PFSK-1 (cell line): ENCODE measurements at regions not wholly inside any gene's neighbourhood (a gene's known extent, or its start where the extent isn't known, plus 50 kb on each side); places are given as distances from the start of the nearest gene placed in this dataset.

ENCODE experiments used
- FOXP2 ChIP-seq: optimal IDR thresholded peaks from 2 replicates; pipeline ENCODE3; 2011; ENCODE audit warnings: borderline replicate concordance, control low read depth, inconsistent platforms; ENCODE audit not compliant: insufficient read depth; ENCODE audit errors: extremely low read length, extremely low read depth
- POLR2AphosphoS5 ChIP-seq: IDR thresholded peaks from 2 replicates; pipeline ENCODE4 v1.6.1; 2012; ENCODE audit warnings: low read depth, mild to moderate bottlenecking, control low read depth, low read length, moderate library complexity
- SIN3A ChIP-seq: IDR thresholded peaks from 2 replicates; pipeline ENCODE4 v1.6.1; 2012; ENCODE audit warnings: mild to moderate bottlenecking, low read length, moderate library complexity, borderline replicate concordance; ENCODE audit not compliant: insufficient read depth
- TAF1 ChIP-seq: IDR thresholded peaks from 2 replicates; pipeline ENCODE4 v1.6.1; 2012; ENCODE audit warnings: low read length, control low read depth, borderline replicate concordance; ENCODE audit not compliant: insufficient read depth
- TF ChIP-seq, protein P1 (sequence below), 2 experiments: IDR thresholded peaks; 2 replicates each; pipeline versions ENCODE4 v1.6.1 to v1.8.0; 2011 to 2012; ENCODE audit warnings: low read depth in 2 of 2, low read length in 2 of 2, control low read depth in 1 of 2, inconsistent platforms in 1 of 2, mild to moderate bottlenecking in 1 of 2, moderate library complexity in 1 of 2; ENCODE audit not compliant: insufficient read depth in 1 of 2

GRCh38 chr10:62665771-62666170 lies 138.7 kb upstream of the ADO start:
- TF ChIP-seq TAF1: no peak
- TF ChIP-seq FOXP2: no peak
- TF ChIP-seq SIN3A: no peak
- TF ChIP-seq, protein P1, sequence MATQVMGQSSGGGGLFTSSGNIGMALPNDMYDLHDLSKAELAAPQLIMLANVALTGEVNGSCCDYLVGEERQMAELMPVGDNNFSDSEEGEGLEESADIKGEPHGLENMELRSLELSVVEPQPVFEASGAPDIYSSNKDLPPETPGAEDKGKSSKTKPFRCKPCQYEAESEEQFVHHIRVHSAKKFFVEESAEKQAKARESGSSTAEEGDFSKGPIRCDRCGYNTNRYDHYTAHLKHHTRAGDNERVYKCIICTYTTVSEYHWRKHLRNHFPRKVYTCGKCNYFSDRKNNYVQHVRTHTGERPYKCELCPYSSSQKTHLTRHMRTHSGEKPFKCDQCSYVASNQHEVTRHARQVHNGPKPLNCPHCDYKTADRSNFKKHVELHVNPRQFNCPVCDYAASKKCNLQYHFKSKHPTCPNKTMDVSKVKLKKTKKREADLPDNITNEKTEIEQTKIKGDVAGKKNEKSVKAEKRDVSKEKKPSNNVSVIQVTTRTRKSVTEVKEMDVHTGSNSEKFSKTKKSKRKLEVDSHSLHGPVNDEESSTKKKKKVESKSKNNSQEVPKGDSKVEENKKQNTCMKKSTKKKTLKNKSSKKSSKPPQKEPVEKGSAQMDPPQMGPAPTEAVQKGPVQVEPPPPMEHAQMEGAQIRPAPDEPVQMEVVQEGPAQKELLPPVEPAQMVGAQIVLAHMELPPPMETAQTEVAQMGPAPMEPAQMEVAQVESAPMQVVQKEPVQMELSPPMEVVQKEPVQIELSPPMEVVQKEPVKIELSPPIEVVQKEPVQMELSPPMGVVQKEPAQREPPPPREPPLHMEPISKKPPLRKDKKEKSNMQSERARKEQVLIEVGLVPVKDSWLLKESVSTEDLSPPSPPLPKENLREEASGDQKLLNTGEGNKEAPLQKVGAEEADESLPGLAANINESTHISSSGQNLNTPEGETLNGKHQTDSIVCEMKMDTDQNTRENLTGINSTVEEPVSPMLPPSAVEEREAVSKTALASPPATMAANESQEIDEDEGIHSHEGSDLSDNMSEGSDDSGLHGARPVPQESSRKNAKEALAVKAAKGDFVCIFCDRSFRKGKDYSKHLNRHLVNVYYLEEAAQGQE (IDR thresholded peaks at IDR 0.05; ENCODE audit: insufficient read depth in 1 of 2, low read depth in 2 of 2, low read length in 2 of 2): no peak
- TF ChIP-seq POLR2AphosphoS5: no peak

DNA sequence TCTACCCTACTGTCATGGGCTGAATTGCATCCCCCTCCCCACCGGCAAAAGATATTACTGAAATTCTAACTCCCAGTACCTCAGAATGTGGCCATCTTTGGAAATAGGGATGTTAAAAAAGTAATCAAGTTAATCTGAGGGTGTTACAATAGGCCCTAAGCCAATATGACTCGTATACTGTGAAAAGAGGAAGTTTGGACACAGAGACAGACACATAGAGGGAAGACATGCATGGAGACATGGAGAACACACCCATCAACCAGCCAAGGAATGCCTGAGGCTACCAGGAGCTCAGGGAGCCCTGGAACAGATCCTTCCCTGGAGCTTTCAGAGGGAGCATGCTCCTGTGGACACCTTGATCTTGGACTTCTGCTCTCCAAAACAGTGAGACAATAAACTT lies 138.2 kb upstream of the ADO start:
- no peak for TF ChIP-seq TAF1

DNA sequence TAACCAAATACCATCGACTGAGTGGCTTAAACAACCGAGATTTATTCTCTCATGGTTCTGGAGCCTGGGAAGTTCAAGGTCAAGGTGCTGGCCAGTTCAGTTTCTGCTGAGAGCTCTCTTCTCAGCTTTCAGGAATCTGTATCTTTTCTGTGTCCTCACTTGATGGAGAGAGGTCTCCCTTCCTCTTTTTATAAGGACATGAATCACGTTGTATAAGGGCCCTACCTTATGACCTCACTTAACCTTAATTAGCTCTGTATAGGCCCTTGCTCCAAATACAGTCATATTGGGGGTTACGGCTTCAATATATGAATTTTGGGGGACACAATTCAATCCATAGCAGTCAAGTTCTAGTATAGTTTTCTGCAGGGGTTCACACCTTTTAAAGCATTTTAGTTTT lies 135.2 kb upstream of the ADO start:
- TF ChIP-seq, protein P1 (IDR thresholded peaks at IDR 0.05; ENCODE audit: insufficient read depth in 1 of 2, low read depth in 2 of 2, low read length in 2 of 2): no peak
- no peak for TF ChIP-seq SIN3A
- TF ChIP-seq POLR2AphosphoS5: no peak
- TF ChIP-seq TAF1: no peak
- no peak for TF ChIP-seq FOXP2

DNA sequence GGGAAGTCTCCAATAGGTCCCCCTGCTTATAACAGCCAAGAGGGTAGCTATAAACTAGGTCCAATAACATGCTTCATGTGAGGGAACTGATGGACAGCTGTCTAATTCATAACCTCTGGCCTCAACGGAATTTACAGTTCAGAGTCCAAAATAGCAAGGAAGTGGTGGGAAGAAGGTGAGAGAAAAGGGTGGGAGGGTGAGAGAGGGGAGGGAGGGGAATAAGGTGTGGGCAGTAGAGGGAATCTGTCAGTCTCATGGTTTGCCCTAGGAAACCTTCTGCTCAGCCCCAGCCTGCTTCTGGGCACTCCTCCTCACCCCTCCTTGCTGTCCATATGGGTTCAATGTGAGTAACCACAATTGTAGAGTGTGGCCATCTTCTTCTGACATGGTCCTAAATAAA lies 133.4 kb upstream of the ADO start:
- TF ChIP-seq SIN3A (no peak), TAF1 (no peak), FOXP2 (no peak), POLR2AphosphoS5 (no peak)
- TF ChIP-seq, protein P1 (IDR thresholded peaks at IDR 0.05; ENCODE audit: insufficient read depth in 1 of 2, low read depth in 2 of 2, low read length in 2 of 2): no peak

DNA sequence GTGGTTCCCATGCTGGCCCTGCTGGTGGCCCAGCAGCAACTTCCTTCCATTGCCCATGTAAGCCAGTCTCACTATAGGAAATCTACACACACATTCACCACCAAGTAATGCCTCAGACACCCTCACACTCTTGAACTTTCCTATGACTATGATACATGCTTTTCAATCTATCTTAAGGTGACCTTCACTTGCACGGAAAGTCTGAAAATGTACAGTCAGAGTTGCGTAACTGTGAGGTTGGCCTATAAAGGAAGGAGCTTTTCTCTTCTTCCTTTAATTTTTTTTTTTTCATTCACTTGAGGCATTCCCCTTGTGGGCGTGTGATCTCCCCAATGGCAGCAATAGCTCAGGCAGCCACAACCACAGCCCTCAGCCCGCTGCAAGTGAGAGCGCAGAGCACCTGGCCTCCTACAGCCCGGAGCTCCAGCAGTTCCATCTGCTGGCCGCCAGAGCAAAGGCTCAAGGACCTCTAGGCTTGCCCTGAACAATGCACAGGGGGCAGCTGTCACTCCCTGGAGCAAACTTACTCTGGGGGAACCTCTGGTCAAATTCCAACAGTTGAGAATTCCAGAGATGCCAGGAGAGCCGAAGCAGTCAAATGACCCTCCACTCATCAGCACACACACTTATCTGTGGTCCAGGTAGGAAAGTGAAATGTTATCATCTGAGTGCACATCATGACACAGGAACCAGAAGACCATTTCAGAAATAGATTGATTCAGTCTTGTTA lies 123.1 kb upstream of the ADO start:
- TF ChIP-seq POLR2AphosphoS5: no peak
- no peak for TF ChIP-seq TAF1
- TF ChIP-seq SIN3A: no peak
- TF ChIP-seq, protein P1 (IDR thresholded peaks at IDR 0.05; ENCODE audit: insufficient read depth in 1 of 2, low read depth in 2 of 2, low read length in 2 of 2): no peak
